GM12865 (cell line): ENCODE measurements at regions not wholly inside any gene's neighbourhood (a gene's known extent, or its start where the extent isn't known, plus 50 kb on each side); places are given as distances from the start of the nearest gene placed in this dataset.

Source experiments
- DNase-seq: peaks from one replicate; pipeline ENCODE4 v3.0.0; 2010; ENCODE audit warnings: low read depth
- H3K4me3 ChIP-seq: 2 replicates; pipeline ENCODE4 v1.5.1; 2011; ENCODE audit warnings: mild to moderate bottlenecking, low read depth, low read length, control low read depth
- TF ChIP-seq, protein P1 (sequence below): IDR thresholded peaks from 2 replicates; pipeline ENCODE4 v1.5.1; 2011; ENCODE audit warnings: low read length, control low read depth, low read depth, inconsistent platforms; ENCODE audit not compliant: insufficient read depth; ENCODE audit errors: missing control alignments

DNA sequence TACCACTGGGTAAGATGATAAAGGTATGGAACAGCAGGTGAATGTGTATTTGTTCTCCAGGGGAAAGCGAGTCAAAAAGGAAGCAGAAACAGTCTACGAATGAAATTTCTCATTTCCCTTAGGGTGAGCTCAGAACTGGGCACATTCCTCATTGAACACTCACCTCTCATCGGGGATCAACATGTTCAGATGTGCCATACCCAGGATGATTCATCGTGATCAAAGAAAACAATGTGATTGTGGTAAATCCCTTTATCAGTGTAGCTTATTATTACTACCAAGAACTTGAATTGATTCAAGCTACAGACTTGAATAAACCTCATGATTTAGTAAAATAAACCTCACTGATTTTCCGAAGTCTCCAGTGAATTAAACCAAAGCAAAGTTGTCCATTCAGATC, 72.1 kb downstream of the GJD2 start:
- no peak for DNase-seq
- H3K4me3 ChIP-seq, result no peak overlapping the region
- TF ChIP-seq, protein P1, sequence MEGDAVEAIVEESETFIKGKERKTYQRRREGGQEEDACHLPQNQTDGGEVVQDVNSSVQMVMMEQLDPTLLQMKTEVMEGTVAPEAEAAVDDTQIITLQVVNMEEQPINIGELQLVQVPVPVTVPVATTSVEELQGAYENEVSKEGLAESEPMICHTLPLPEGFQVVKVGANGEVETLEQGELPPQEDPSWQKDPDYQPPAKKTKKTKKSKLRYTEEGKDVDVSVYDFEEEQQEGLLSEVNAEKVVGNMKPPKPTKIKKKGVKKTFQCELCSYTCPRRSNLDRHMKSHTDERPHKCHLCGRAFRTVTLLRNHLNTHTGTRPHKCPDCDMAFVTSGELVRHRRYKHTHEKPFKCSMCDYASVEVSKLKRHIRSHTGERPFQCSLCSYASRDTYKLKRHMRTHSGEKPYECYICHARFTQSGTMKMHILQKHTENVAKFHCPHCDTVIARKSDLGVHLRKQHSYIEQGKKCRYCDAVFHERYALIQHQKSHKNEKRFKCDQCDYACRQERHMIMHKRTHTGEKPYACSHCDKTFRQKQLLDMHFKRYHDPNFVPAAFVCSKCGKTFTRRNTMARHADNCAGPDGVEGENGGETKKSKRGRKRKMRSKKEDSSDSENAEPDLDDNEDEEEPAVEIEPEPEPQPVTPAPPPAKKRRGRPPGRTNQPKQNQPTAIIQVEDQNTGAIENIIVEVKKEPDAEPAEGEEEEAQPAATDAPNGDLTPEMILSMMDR, result no peak

DNA sequence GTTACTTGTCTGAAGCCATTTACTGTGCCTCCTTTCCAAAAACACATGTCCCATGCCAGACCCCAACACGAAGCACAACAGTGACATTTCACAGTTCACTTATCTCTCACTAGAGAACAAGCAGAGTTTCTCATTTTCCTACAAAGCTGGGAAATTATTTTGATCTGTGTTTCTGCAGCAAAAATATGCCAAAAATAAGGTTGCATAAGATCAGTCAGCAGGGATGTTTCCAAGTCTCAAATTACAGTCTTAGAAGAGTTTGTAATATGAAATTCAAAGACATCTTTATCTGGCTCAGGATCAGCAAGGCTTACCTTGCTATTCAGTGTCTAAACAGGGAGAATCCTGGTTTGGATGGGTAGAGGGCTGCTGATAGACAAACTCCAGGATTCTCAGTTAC, 75.5 kb downstream of the GJD2 start:
- no peak overlapping the region for H3K4me3 ChIP-seq
- DNase-seq, result no peak
- TF ChIP-seq, protein P1, result no peak

DNA sequence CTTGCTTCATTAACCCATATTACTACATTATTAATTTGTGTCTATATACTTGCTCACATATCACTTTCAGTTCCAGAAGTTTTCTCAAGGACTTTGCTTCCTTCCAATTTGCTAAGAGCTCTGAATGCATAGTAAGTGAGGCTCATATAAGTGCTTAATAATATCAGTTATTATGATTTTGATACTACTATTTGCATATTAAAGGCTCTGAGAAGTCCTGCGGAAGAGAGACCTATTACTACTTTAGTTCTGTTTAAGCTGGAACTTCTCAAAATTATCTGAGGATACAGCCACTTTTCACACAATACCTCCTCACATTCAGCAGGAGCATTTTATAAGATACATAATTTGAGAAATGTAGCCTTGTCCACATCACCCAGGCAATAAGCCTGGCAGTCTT, 81.6 kb downstream of the GJD2 start:
- no peak for DNase-seq
- no peak overlapping the region for H3K4me3 ChIP-seq
- TF ChIP-seq, protein P1, result no peak

DNA sequence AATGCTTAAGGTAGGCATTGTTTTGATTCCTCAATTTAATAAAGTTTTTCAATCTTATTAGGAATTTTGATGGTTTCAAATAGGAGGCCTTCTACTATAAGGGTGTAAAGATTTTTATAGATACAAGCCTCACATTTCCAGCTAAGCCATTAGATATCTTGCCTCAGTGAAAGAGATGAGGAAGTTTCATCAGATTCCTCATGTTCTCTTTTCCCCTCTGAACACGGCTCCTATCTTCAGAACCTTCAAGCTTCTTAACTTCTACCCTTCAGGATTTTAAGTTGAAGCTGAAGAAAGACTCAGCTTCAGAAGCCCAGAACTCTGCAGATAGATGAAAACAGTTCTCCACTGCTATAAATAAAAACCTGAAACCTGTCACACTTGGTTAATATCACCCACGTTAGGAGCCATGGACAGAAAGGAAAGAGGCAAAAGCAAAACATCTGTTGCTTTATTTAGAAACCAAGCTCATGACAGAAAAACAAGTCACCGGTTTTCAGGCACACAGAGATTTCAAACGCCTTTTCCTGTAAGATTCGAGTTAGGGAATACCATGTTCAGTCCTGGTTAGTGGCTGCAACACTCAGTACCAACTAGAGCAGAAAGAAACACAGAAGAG, 82.2 kb upstream of the GOLGA8B start:
- H3K4me3 ChIP-seq, result no peak overlapping the region
- TF ChIP-seq, protein P1, result no peak
- DNase-seq, result peak; percentile 18

DNA sequence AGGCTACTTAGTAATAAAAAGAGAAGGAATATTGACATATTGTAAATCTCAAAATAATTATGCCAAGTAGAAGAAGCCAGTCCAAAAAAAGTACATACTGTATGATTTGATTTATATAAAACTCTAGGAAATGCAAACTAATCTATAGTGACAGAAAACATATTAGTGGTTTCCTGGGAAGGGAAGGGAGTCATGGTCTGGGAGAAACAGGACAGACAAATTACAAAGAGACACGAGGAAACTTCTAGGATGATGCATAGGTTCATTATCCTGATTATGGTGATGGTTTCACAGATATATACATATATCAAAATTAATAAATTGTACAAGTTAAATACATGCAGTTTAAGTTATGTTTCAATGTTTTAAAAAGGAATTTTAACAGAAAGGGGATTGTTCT, 81.0 kb upstream of the GOLGA8B start:
- TF ChIP-seq, protein P1, result no peak
- no peak overlapping the region for H3K4me3 ChIP-seq
- DNase-seq, result no peak

DNA sequence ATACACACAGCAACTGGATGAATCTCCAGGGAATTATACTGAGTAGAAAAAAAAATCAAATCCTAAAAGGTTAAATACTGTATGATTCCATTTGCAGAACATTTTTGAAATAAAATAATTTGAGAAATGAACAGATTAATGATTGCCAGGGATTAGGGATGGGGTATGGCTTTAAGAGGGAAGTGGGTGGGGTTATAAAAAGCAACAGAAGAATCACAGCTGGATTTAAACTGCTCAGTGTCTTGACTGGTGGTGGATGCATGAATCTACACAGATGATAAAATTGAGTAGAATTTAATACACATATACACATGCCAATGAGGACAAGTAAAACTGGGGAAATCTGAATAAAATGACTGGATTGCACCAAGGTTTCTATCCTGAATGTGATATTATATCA, 79.7 kb upstream of the GOLGA8B start:
- no peak for DNase-seq
- no peak overlapping the region for H3K4me3 ChIP-seq
- TF ChIP-seq, protein P1, result no peak

DNA sequence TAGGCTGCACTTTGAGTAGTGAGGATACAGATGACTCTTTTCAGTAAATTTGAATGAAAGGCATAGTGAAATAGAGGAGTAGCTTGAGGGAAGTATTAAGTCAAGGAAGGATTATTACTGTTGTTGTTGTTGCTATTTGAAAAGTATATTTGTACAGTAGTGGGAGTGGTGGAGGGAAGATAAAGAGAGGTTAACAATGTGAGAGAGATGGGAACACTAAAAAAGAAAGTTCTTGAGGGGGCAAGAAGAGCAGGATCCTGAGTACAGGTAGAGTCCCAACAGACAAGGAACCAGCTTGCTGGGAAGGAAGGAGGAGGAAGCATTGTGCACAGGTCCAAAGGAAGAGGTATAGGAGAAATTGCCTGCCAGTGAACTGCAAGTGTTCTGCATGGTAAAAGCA, 75.6 kb upstream of the GOLGA8B start:
- no peak overlapping the region for H3K4me3 ChIP-seq
- TF ChIP-seq, protein P1, result no peak

More for the DNA sequence above, 75.6 kb upstream of the GOLGA8B start:
- DNase-seq, result no peak
